H1 (cell line): ENCODE measurements at regions not wholly inside any gene's neighbourhood (a gene's known extent, or its start where the extent isn't known, plus 50 kb on each side); places are given as distances from the start of the nearest gene placed in this dataset.

Experiments used
- ATF3 ChIP-seq: IDR thresholded peaks from 2 replicates; pipeline ENCODE4 v1.6.1; 2011; ENCODE audit warnings: low read depth, mild to moderate bottlenecking, low read length; ENCODE audit not compliant: insufficient read depth
- POLR2A ChIP-seq, 2 experiments: IDR thresholded peaks; 1 replicate in 1 of 2; 2 replicates in 1 of 2; pipeline ENCODE4 v1.6.1; 2011; ENCODE audit warnings: low read depth in 2 of 2, low read length in 2 of 2, mild to moderate bottlenecking in 2 of 2; ENCODE audit errors: control extremely low read depth in 1 of 2

- TF ChIP-seq POLR2A (IDR thresholded peaks at IDR 0.05; ENCODE audit: control extremely low read depth in 1 of 2, low read depth in 2 of 2, low read length in 2 of 2) = no peak
- no peak for TF ChIP-seq ATF3
Measured at GRCh38 chr2:139742216-139743172, 962.3 kb upstream of the NXPH2 start.
